K562 (cell line): ENCODE measurements at regions not wholly inside any gene's neighbourhood (a gene's known extent, or its start where the extent isn't known, plus 50 kb on each side); places are given as distances from the start of the nearest gene placed in this dataset.

Experiments
- ATAC-seq: fragments of 200-7000 bp; cut with Tn5 transposase; 3 replicates; pipeline ENCODE4 v1.9.1; 2020; ENCODE audit warnings: moderate library complexity
- BruUV-seq: library from RNA; stranded (reverse); fragments of 400-500 nt; replicated peaks from 2 replicates; lab custom pipeline; 2021; lab: Mats Ljungman, UMichigan
- CTCF ChIA-PET: fragments of 300-600 bp; formaldehyde crosslinking; extraction: SDS; loops from one replicate; lab custom pipeline; 2021; ENCODE audit warnings: low intra/inter-chr PET ratio; lab: Yijun Ruan, JAX
- POLR2A ChIA-PET: fragments of 300-600, 350-650 bp; sonication (Branson Sonifier 250); formaldehyde crosslinking; extraction: SDS; loops from one replicate; lab custom pipeline; 2021; ENCODE audit warnings: antibody characterized with exemption, inconsistent platforms; lab: Yijun Ruan, JAX
- DNase-seq, 4 experiments: peaks; one replicate each; pipeline versions ENCODE4 v3.0.0 to v3.0.0-alpha.2; 2011 to 2018; ENCODE audit warnings: low spot score in 3 of 4, mixed read lengths in 3 of 4; ENCODE audit errors: extremely low read depth in 1 of 4
- FAIRE-seq: peaks from 2 replicates; lab custom pipeline; 2011; peaks lifted over from hg19 to GRCh38; lab: Jason Lieb, UNC
- H2AFZ ChIP-seq: 2 replicates; pipeline ENCODE4 v1.6.0; 2011; ENCODE audit warnings: low read depth, low read length, control low read depth, inconsistent platforms
- H3K27ac ChIP-seq: fragments of 200-600 bp; 3 replicates; pipeline ENCODE4 v1.8.0; 2011; ENCODE audit warnings: low read depth, mild to moderate bottlenecking, control low read depth, inconsistent platforms, low read length, moderate library complexity, mixed read lengths; ENCODE audit errors: extremely low read depth
- H3K27me3 ChIP-seq, 2 experiments: fragments of 300-600 bp in 1 of 2; 2 replicates in 1 of 2; 3 replicates in 1 of 2; pipeline versions ENCODE4 v1.6.0 to v1.8.0; 2011; ENCODE audit warnings: inconsistent platforms in 2 of 2, low read length in 2 of 2, mild to moderate bottlenecking in 1 of 2, mixed read lengths in 1 of 2, moderate library complexity in 1 of 2; ENCODE audit not compliant: control insufficient read depth in 2 of 2, insufficient read depth in 2 of 2
- H3K36me3 ChIP-seq: fragments of 300-600 bp; 3 replicates; pipeline ENCODE4 v1.8.0; 2011; ENCODE audit warnings: mild to moderate bottlenecking, low read length, inconsistent platforms; ENCODE audit not compliant: control insufficient read depth, insufficient read depth
- H3K4me1 ChIP-seq, 2 experiments: fragments of 200-600 bp in 1 of 2; replicated peaks in 1 of 2; 2 replicates in 1 of 2; 3 replicates in 1 of 2; pipeline versions ENCODE4 v1.5.1 to v1.8.0; 2011; ENCODE audit warnings: inconsistent platforms in 2 of 2, low read length in 2 of 2, mild to moderate bottlenecking in 1 of 2, mixed read lengths in 1 of 2, moderate library complexity in 1 of 2; ENCODE audit not compliant: control insufficient read depth in 2 of 2, insufficient read depth in 2 of 2
- H3K4me2 ChIP-seq: 2 replicates; pipeline ENCODE4 v1.6.1; 2011; ENCODE audit warnings: low read length, control low read depth, inconsistent platforms, mixed read lengths; ENCODE audit not compliant: insufficient read depth
- H3K4me3 ChIP-seq: fragments of 200-600 bp; sonication (generic), shearing (Covaris generic); 2 replicates; pipeline ENCODE4 v1.5.1; 2016; ENCODE audit warnings: control low read depth, inconsistent platforms
- H3K79me2 ChIP-seq: fragments of 200-600 bp; 3 replicates; pipeline ENCODE4 v1.8.0; 2011; ENCODE audit warnings: low read length, inconsistent platforms; ENCODE audit not compliant: control insufficient read depth, insufficient read depth
- H3K9ac ChIP-seq, 2 experiments: 2 replicates each; pipeline versions ENCODE4 v1.6.0 to v1.6.1; 2011; ENCODE audit warnings: low read depth in 2 of 2, low read length in 2 of 2, control low read depth in 1 of 2, inconsistent platforms in 1 of 2, mild to moderate bottlenecking in 1 of 2, mixed read lengths in 1 of 2; ENCODE audit not compliant: insufficient read depth in 1 of 2
- H3K9me1 ChIP-seq: one replicate; pipeline ENCODE4 v1.6.0; 2011; ENCODE audit warnings: inconsistent platforms, mild to moderate bottlenecking, low read length, moderate library complexity; ENCODE audit not compliant: control insufficient read depth, insufficient read depth
- H3K9me3 ChIP-seq: replicated peaks from 2 replicates; pipeline ENCODE4 v1.5.1; 2011; ENCODE audit warnings: low read depth, low read length, inconsistent platforms; ENCODE audit not compliant: control insufficient read depth, insufficient read depth
- H4K20me1 ChIP-seq: replicated peaks from 2 replicates; pipeline ENCODE4 v1.6.1; 2011; ENCODE audit warnings: low read length, inconsistent platforms, mixed read lengths; ENCODE audit not compliant: control insufficient read depth, insufficient read depth
- CCAR2 ChIP-seq: fragments of 200-400 bp; formaldehyde crosslinking; IDR thresholded peaks from 2 replicates; pipeline ENCODE4 v1.6.1; 2017; ENCODE audit warnings: mild to moderate bottlenecking, low read depth, low read length
- ESRRB ChIP-seq: fragments of 250-450 bp; sonication (Bioruptor Pico); IDR thresholded peaks from 2 replicates; pipeline ENCODE4 v1.5.0; 2020; ENCODE audit warnings: mild to moderate bottlenecking, moderate library complexity, borderline replicate concordance
- HBP1 ChIP-seq: fragments of 450-650 bp; formaldehyde crosslinking; IDR thresholded peaks from 2 replicates; pipeline ENCODE4 v1.4.0; 2022; ENCODE audit warnings: missing genetic modification characterization
- JUND ChIP-seq, 2 experiments: IDR thresholded peaks; 2 replicates in 1 of 2; 3 replicates in 1 of 2; pipeline ENCODE4 v1.6.1; 2011; ENCODE audit warnings: borderline replicate concordance in 2 of 2, low read depth in 2 of 2, low read length in 2 of 2, improper control_type of control experiment in 1 of 2, missing biosample characterization in 1 of 2, missing genetic modification characterization in 1 of 2, missing genetic modification reagents in 1 of 2
- KLF6 ChIP-seq: fragments of 250-450 bp; sonication (Bioruptor Pico); IDR thresholded peaks from 2 replicates; pipeline ENCODE4 v1.4.0; 2020; ENCODE audit warnings: mild to moderate bottlenecking, moderate library complexity, borderline replicate concordance
- MECOM ChIP-seq: fragments of 250-450 bp; sonication (Bioruptor Pico); IDR thresholded peaks from 2 replicates; pipeline ENCODE4 v1.8.0; 2022; ENCODE audit warnings: inconsistent platforms
- PHB2 ChIP-seq: fragments of 450-650 bp; IDR thresholded peaks from 2 replicates; pipeline ENCODE4 v1.6.1; 2017; ENCODE audit warnings: low read depth
- POLR2B ChIP-seq: fragments of 450-650 bp; IDR thresholded peaks from 2 replicates; pipeline ENCODE4 v1.6.1; 2018; ENCODE audit warnings: low read depth; ENCODE audit not compliant: partially characterized antibody
- SRSF3 ChIP-seq: fragments of 200-400 bp; formaldehyde crosslinking; IDR thresholded peaks from 2 replicates; pipeline ENCODE4 v1.6.1; 2016; ENCODE audit warnings: mild to moderate bottlenecking, low read length, moderate library complexity; ENCODE audit not compliant: insufficient read depth
- TFAM ChIP-seq: fragments of 250-450 bp; sonication (Bioruptor Pico); conservative IDR thresholded peaks from 2 replicates; pipeline ENCODE4 v1.5.0; 2021; ENCODE audit warnings: mild to moderate bottlenecking, moderate library complexity
- ZBTB17 ChIP-seq: fragments of 450-650 bp; formaldehyde crosslinking; IDR thresholded peaks from 2 replicates; pipeline ENCODE4 v1.4.0; 2020; ENCODE audit warnings: mild to moderate bottlenecking
- ZFX ChIP-seq: sonication (generic); formaldehyde crosslinking; IDR thresholded peaks from 2 replicates; pipeline ENCODE4 v1.8.0; 2022; ENCODE audit warnings: mild to moderate bottlenecking, missing genetic modification reagents, moderate library complexity
- ZMIZ1 ChIP-seq, 2 experiments: fragments of 150-350 bp in 1 of 2; IDR thresholded peaks; 2 replicates each; pipeline ENCODE4 v1.6.1; 2012 to 2016; ENCODE audit warnings: low read depth in 2 of 2, low read length in 2 of 2, mild to moderate bottlenecking in 1 of 2, moderate library complexity in 1 of 2
- ZNF518B ChIP-seq: fragments of 250-450 bp; sonication (Bioruptor Pico); IDR thresholded peaks from 2 replicates; pipeline ENCODE4 v1.5.0; 2021; ENCODE audit warnings: mild to moderate bottlenecking, moderate library complexity
- WGBS: fragments of 100-300 bp; shearing (Covaris generic); methylation state at CpG from one replicate; pipeline ENCODE4 v1.1.6; 2016; ENCODE audit warnings: low coverage, mixed read lengths; ENCODE audit not compliant: insufficient coverage; ENCODE audit errors: missing lambda C conversion rate; 5-methylcytosine and 5-hydroxymethylcytosine counted together
- in situ Hi-C: fragments of 300-500 bp; cut with MboI; formaldehyde crosslinking; loops from 4 replicates; pipeline ENCODE4 v1.15.0; 2018; ENCODE audit warnings: inconsistent platforms, mixed read lengths
- intact Hi-C: fragments of 100-400 bp; cut with micrococcal nuclease; formaldehyde crosslinking; loops from 2 replicates; pipeline ENCODE4 v1.14.2; 2022

- H3K4me2 ChIP-seq: no peak overlapping the region
These were observed 266.3 kb downstream of the BRD1 start for GRCh38 chr22:49561338-49561737.

More at GRCh38 chr22:49561338-49561737, 266.3 kb downstream of the BRD1 start:
- Histone ChIP-seq H3K27ac (no peak overlapping the region), H2AFZ (no peak overlapping the region)
- ATAC-seq: no peak
- 86% methylated on average over 4 of the region's 4 CpGs for WGBS
- TF ChIP-seq ZFX (CRISPR knock-in tag) (no peak), ESRRB (CRISPR knock-in tag) (no peak), KLF6 (no peak), TFAM (CRISPR knock-in tag) (no peak), SRSF3 (no peak), ZBTB17 (CRISPR knock-in tag) (no peak), HBP1 (CRISPR knock-in tag) (no peak), JUND (IDR thresholded peaks at IDR 0.05; ENCODE audit: borderline replicate concordance, low read depth, low read length) (no peak), JUND (tag; IDR thresholded peaks at IDR 0.05; ENCODE audit: borderline replicate concordance, low read depth, low read length) (no peak), MECOM (CRISPR knock-in tag) (no peak), ZNF518B (CRISPR knock-in tag) (no peak), ZMIZ1 (IDR thresholded peaks at IDR 0.05; ENCODE audit: low read depth in 2 of 2, low read length in 2 of 2) (no peak), POLR2B (no peak), CCAR2 (no peak), PHB2 (no peak)
- TF ChIP-seq, all 486 proteins: peak for 0
- Histone ChIP-seq H3K9me3 (no peaks in the 10 kb centered on the region), H3K9ac (no peak overlapping the region), H3K36me3 (peaks cover 4% of the 10 kb centered on the region; the same call in 1 of the 3 replicates), H3K9me1 (no peaks in the 10 kb centered on the region), H3K27me3 (no peaks in the 10 kb centered on the region), H3K4me3 (no peak overlapping the region), H3K4me1 (peaks cover 0 to 3% of the 10 kb centered on the region in 2 experiments; a peak in 1 of 5 replicates), H3K79me2 (peaks cover 53% of the 10 kb centered on the region), H4K20me1 (peaks cover 9% of the 10 kb centered on the region; the same call in 1 of the 2 replicates)
- DNase-seq (no peak), FAIRE-seq (no peak)
- ChIA-PET CTCF (no interaction called here), POLR2A (no interaction called here)
- in situ Hi-C loops: no loop called here
- no TSS peak for BruUV-seq
- intact Hi-C loops: no loop called here
